ENCODE measurements at regions not wholly inside any gene's neighbourhood (a gene's known extent, or its start where the extent isn't known, plus 50 kb on each side); places are given as distances from the start of the nearest gene placed in this dataset.

DNA sequence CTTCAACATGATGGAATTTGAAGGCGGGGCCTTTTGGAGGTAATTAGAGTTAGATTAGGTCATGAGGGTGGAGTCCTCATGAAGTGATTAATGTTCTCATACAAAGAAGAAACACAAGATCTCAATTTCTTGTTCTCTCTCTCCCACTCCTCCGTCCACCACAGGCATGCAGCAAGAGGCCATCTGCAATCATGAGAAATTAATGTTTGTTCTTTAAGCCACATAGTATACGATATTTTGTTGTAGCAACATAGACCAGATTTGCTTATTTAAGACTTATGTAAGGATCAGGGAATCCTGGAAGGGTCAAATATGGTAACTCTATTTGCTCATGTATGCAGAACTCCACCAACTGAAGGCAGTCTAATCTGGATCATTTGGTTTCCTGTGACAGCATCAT is 429.0 kb downstream of the LRIG3 start:
- Mint-ChIP-seq H3K27me3 (ENCODE audit: unreplicated experiment) (no peaks in the 10 kb centered on the region), H3K4me1 (ENCODE audit: unreplicated experiment) (peaks cover 39% of the 10 kb centered on the region), H3K36me3 (ENCODE audit: unreplicated experiment) (no peaks in the 10 kb centered on the region), H3K27ac (ENCODE audit: unreplicated experiment) (no peak overlapping the region), H3K4me3 (ENCODE audit: unreplicated experiment) (no peak overlapping the region), H3K9me3 (ENCODE audit: unreplicated experiment) (no peaks in the 10 kb centered on the region)
- TF ChIP-seq, protein P1, sequence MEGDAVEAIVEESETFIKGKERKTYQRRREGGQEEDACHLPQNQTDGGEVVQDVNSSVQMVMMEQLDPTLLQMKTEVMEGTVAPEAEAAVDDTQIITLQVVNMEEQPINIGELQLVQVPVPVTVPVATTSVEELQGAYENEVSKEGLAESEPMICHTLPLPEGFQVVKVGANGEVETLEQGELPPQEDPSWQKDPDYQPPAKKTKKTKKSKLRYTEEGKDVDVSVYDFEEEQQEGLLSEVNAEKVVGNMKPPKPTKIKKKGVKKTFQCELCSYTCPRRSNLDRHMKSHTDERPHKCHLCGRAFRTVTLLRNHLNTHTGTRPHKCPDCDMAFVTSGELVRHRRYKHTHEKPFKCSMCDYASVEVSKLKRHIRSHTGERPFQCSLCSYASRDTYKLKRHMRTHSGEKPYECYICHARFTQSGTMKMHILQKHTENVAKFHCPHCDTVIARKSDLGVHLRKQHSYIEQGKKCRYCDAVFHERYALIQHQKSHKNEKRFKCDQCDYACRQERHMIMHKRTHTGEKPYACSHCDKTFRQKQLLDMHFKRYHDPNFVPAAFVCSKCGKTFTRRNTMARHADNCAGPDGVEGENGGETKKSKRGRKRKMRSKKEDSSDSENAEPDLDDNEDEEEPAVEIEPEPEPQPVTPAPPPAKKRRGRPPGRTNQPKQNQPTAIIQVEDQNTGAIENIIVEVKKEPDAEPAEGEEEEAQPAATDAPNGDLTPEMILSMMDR (IDR thresholded peaks at IDR 0.05), result no peak
- no peak for DNase-seq (ENCODE audit: extremely low spot score, unreplicated experiment)

DNA sequence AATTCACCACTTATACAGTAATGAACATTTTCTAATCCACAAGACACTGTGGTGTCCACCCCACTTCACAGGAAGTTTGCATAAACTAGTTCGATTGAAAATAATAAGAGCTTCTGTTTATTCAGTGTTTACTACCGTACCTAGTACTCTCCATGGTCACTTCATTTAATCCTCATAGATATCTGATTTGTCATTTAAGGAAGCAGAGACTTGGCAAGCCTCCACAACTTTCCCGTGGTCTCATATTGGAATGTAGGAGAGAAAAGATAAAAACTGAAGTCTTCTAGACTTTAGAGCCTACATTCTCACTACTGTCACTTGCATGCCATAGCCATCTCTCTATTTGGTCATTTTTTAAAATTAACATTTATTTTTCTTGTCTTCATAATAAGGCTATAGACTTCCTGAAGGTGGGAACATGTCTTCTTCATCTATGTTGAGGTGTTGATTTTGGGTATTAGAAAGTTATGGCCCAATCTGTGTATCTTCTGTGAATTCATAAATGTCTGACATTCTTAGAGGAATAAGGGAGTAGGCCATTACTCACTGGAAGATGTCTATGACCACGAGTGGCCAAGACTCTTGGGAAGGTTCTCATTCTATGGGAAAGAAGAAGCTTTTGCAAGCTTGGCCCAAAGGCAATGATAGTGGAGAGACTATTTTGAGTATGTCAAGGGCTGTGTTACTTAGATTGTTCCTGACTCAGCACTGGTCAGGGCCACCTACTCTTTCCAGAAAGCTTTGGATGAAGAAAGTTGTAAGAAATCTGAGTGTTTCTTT is 423.7 kb downstream of the LRIG3 start:
- Mint-ChIP-seq H3K9me3 (ENCODE audit: unreplicated experiment) (peaks cover 4% of the 10 kb centered on the region), H3K27me3 (ENCODE audit: unreplicated experiment) (no peaks in the 10 kb centered on the region), H3K4me3 (ENCODE audit: unreplicated experiment) (no peak overlapping the region), H3K27ac (ENCODE audit: unreplicated experiment) (no peak overlapping the region), H3K4me1 (ENCODE audit: unreplicated experiment) (peaks cover 6% of the 10 kb centered on the region), H3K36me3 (ENCODE audit: unreplicated experiment) (peaks cover 2% of the 10 kb centered on the region)
- DNase-seq (ENCODE audit: extremely low spot score, unreplicated experiment), result no peak
- TF ChIP-seq, protein P1 (IDR thresholded peaks at IDR 0.05), result no peak

DNA sequence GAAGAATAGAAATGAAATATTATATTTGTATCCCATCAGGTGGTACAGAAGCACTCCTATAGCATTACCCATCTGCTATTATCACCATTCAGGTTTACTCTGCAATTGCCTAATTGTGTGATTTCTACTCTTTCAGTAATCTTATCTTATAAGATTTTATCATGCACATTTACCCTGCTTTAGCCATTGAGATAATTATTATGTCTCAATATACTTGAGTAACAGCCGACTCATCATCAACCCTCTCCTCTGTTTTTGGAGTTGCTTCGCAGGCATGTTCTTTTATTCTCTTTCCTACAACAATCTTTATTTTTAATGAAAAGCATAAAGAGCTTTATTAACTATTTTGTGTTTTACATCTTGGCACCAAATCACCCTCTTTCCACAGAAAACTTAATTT is 419.9 kb downstream of the LRIG3 start:
- Mint-ChIP-seq H3K4me1 (ENCODE audit: unreplicated experiment) (peaks cover 29% of the 10 kb centered on the region), H3K4me3 (ENCODE audit: unreplicated experiment) (no peak overlapping the region), H3K36me3 (ENCODE audit: unreplicated experiment) (peaks cover 2% of the 10 kb centered on the region), H3K27ac (ENCODE audit: unreplicated experiment) (no peak overlapping the region), H3K9me3 (ENCODE audit: unreplicated experiment) (peaks cover 4% of the 10 kb centered on the region), H3K27me3 (ENCODE audit: unreplicated experiment) (no peaks in the 10 kb centered on the region)
- no peak for DNase-seq (ENCODE audit: extremely low spot score, unreplicated experiment)
- TF ChIP-seq, protein P1 (IDR thresholded peaks at IDR 0.05), result no peak

DNA sequence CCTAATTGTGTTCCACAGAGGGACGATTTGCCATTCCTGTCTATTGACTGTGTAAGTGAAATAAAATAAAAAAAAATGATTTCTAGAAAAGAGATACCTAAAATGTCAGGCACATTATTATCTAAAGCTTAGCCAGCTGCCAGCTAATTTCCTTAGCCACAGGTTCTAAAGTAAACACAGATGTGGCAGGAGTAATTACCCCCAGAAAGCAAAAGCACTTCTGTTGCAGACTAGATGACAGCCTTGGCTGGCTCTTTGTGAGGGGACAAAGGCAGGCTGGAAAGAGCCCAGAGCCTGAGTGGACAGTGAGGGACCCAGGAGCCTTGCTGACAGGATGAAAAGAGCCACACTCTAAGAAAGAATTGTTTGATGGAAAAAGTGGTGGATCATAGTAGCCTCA is 418.1 kb downstream of the LRIG3 start:
- DNase-seq (ENCODE audit: extremely low spot score, unreplicated experiment), result no peak
- TF ChIP-seq, protein P1 (IDR thresholded peaks at IDR 0.05), result no peak
- no peaks in the 10 kb centered on the region for H3K27me3 Mint-ChIP-seq (ENCODE audit: unreplicated experiment)
- no peaks in the 10 kb centered on the region for H3K9me3 Mint-ChIP-seq (ENCODE audit: unreplicated experiment)
- H3K27ac Mint-ChIP-seq (ENCODE audit: unreplicated experiment), result peak overlapping the region; percentile 78
- H3K36me3 Mint-ChIP-seq (ENCODE audit: unreplicated experiment), result no peaks in the 10 kb centered on the region
- peaks cover 29% of the 10 kb centered on the region for H3K4me1 Mint-ChIP-seq (ENCODE audit: unreplicated experiment)
- no peak overlapping the region for H3K4me3 Mint-ChIP-seq (ENCODE audit: unreplicated experiment)

DNA sequence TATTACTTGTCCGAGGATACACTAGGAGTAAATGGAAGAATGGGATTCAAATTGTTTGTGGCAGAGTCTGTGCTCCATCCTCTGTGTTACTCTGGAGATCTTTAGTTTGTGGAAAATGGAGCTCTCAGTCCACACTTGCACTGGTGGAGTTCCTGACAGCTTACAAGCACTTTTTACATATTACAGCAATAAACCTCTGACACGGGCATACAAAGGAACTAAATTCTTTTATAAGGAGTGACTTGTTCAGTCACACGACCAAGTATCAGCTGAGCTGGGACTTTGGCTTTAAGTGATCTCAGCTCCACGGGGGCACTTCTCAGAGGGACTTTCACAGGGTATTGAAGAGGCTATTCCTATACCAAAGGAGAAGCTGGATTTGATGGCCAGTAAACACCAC is 417.5 kb downstream of the LRIG3 start:
- Mint-ChIP-seq H3K4me1 (ENCODE audit: unreplicated experiment) (peaks cover 29% of the 10 kb centered on the region), H3K27me3 (ENCODE audit: unreplicated experiment) (no peaks in the 10 kb centered on the region), H3K9me3 (ENCODE audit: unreplicated experiment) (no peaks in the 10 kb centered on the region), H3K36me3 (ENCODE audit: unreplicated experiment) (no peaks in the 10 kb centered on the region), H3K27ac (ENCODE audit: unreplicated experiment) (peak overlapping the region; percentile 78), H3K4me3 (ENCODE audit: unreplicated experiment) (no peak overlapping the region)
- DNase-seq (ENCODE audit: extremely low spot score, unreplicated experiment), result no peak
- TF ChIP-seq, protein P1 (IDR thresholded peaks at IDR 0.05), result no peak

Data from osteocyte (in vitro differentiated cells).